Esophagus squamous epithelium (tissue), 5 donors: ENCODE measurements at regions not wholly inside any gene's neighbourhood (a gene's known extent, or its start where the extent isn't known, plus 50 kb on each side); places are given as distances from the start of the nearest gene placed in this dataset.

Experiments used
- DNase-seq: peaks from one replicate; lab custom pipeline; 2025; lab: John Stamatoyannopoulos, UW
- H3K27ac ChIP-seq, 4 donors: fragments of 200-600 bp; sonication (generic); one replicate each; pipeline ENCODE4 v1.5.1; 2016 to 2019; ENCODE audit warnings: mild to moderate bottlenecking in 1 of 4
- H3K27me3 ChIP-seq, 4 donors: fragments of 200-600 bp; sonication (generic); 1 replicate in 3 of 4; 2 replicates in 1 of 4; pipeline versions ENCODE4 v1.5.1 to v1.6.0; 2017 to 2021; ENCODE audit warnings: antibody characterized with exemption in 1 of 4
- H3K36me3 ChIP-seq, 3 donors: fragments of 200-600 bp; sonication (generic); one replicate each; pipeline ENCODE4 v1.5.1; 2016 to 2019
- H3K4me1 ChIP-seq, 3 donors: fragments of 200-600 bp; sonication (generic); one replicate each; pipeline ENCODE4 v1.5.1; 2017 to 2019
- H3K4me3 ChIP-seq, 4 donors: fragments of 200-600 bp; sonication (generic); 1 replicate in 3 of 4; 2 replicates in 1 of 4; pipeline ENCODE4 v1.5.1; 2016 to 2019; ENCODE audit warnings: mild to moderate bottlenecking in 2 of 4, moderate library complexity in 1 of 4
- H3K9me3 ChIP-seq, 3 donors: fragments of 200-600 bp; sonication (generic); one replicate each; pipeline ENCODE4 v1.5.1; 2016 to 2019
- CTCF ChIP-seq, 6 experiments: fragments of 450-650 bp in 4 of 6; fragments of 200-600 bp in 2 of 6; sonication (generic) in 2 of 6; IDR thresholded peaks; one replicate each; pipeline ENCODE4 v1.5.1; 2016 to 2019; ENCODE audit warnings: antibody characterized with exemption in 6 of 6, mild to moderate bottlenecking in 4 of 6, moderate library complexity in 4 of 6
- POLR2A ChIP-seq, 4 donors: fragments of 450-650 bp; IDR thresholded peaks; one replicate each; pipeline ENCODE4 v1.6.1; 2017; ENCODE audit warnings: antibody characterized with exemption in 4 of 4, mild to moderate bottlenecking in 4 of 4, moderate library complexity in 3 of 4
- WGBS, 2 donors: methylation state at CpG; one replicate each; pipeline ENCODE4 v1.1.5; 2018; 5-methylcytosine and 5-hydroxymethylcytosine counted together
- intact Hi-C: fragments of 100-400 bp; cut with DNase I; formaldehyde crosslinking; loops from one replicate; pipeline ENCODE4 v1.15.0; 2022
- donor health status: DM: yes; HTN: yes; CAD: no.

GRCh38 chr10:33027088-33027487 is 69.1 kb upstream of the ITGB1 start:
- H3K4me3 ChIP-seq = no peak overlapping the region
- no peak for TF ChIP-seq CTCF (IDR thresholded peaks at IDR 0.05)
- TF ChIP-seq POLR2A (IDR thresholded peaks at IDR 0.05) = no peak
- H3K27ac ChIP-seq = no peak overlapping the region
- peaks cover 0 to 12% (median 5%) of the 10 kb centered on the region in 3 donors for H3K4me1 ChIP-seq
- DNase-seq = no peak
- intact Hi-C loops = loop anchor here (10.0 kb wide), 1 partner anchor 128 kb away; no protein-coding TSS in a partner anchor
- no peaks in the 10 kb centered on the region for H3K9me3 ChIP-seq
- 62 to 72% methylated on average over 6 of the region's 6 CpGs for whole genome bisulfite sequencing, 2 donors
- no peaks in the 10 kb centered on the region for H3K36me3 ChIP-seq
- H3K27me3 ChIP-seq = no peaks in the 10 kb centered on the region

DNA sequence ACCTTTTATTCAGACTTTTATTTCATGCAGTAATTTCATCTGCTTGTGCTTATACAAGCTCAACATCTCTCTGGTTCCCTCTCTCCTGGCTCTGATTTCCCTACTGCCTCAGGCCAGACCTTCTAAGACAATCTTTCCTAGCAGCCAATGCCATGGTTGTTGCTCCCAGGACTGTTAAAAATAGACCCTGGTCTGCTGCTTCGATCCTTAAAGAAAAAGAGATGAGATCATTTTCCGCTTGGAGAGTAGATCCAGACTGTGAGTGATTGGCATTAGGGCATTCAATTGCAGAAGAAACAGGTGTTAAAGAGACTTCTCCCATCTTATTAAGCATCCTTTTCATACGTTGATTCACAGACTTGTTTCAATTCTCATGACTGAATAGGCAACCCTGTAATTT is 68.4 kb upstream of the ITGB1 start:
- intact Hi-C loops = loop anchor here (10.0 kb wide), 1 partner anchor 128 kb away; no protein-coding TSS in a partner anchor
- TF ChIP-seq POLR2A (IDR thresholded peaks at IDR 0.05) (no peak), CTCF (IDR thresholded peaks at IDR 0.05) (no peak)

DNA sequence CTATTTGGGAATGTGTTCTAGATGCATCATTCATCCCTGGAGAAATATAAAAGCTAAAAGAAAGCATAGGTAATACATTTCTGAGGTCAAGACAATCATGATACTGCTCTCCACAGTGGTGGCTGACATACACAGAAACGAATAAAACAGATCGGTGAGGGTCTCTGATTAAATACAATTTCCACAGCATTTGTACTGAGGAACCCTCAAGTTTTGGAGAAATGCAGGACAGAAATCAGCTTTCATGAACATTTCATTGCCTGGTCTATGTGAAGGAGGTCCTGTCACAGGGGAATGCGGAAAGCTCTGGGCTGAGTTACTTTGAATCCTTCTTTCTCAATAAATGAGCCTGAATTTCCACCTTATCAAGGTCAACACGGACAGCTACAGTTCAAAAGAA is 67.9 kb upstream of the ITGB1 start:
- no peak overlapping the region for H3K27ac ChIP-seq
- no peaks in the 10 kb centered on the region for H3K9me3 ChIP-seq
- no peaks in the 10 kb centered on the region for H3K27me3 ChIP-seq
- no peak overlapping the region for H3K4me3 ChIP-seq
- intact Hi-C loops = loop anchor here (10.0 kb wide), 1 partner anchor 129 kb away; no protein-coding TSS in a partner anchor
- peaks cover 0 to 10% (median 5%) of the 10 kb centered on the region in 3 donors for H3K4me1 ChIP-seq
- TF ChIP-seq CTCF (IDR thresholded peaks at IDR 0.05) (no peak), POLR2A (IDR thresholded peaks at IDR 0.05) (no peak)
- DNase-seq = no peak
- no peaks in the 10 kb centered on the region for H3K36me3 ChIP-seq
- 77 to 87% methylated on average over 4 of the region's 4 CpGs for WGBS, 2 donors

More for the DNA sequence above, 68.4 kb upstream of the ITGB1 start:
- Histone ChIP-seq H3K4me1 (peaks cover 0 to 10% (median 5%) of the 10 kb centered on the region in 3 donors), H3K4me3 (no peak overlapping the region), H3K27me3 (no peaks in the 10 kb centered on the region), H3K36me3 (no peaks in the 10 kb centered on the region), H3K9me3 (no peaks in the 10 kb centered on the region), H3K27ac (no peak overlapping the region)
- WGBS, 2 donors = 51 to 59% methylated on average over 3 of the region's 3 CpGs
- no peak for DNase-seq

DNA sequence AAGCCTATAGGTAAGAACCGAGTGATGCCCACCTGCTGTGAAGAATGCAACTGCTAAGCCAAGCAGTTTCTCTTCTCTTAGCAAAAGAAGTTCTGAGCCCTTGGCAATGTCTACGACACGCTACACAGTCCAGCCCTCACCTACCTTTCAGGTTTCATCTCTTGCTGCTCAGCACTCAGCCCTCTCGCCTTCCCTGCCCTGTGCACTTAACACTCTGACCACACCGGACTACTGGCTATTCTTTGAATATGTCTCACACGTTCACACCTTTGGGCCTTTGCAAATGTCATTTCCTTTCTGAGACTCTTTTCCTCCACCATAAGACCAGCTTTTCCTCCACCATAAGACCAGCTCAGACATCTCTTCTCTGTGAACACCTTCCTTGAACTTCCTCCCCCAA is 67.0 kb upstream of the ITGB1 start:
- 73 to 81% methylated on average over 6 of the region's 6 CpGs for WGBS, 2 donors
- TF ChIP-seq CTCF (IDR thresholded peaks at IDR 0.05) (no peak), POLR2A (IDR thresholded peaks at IDR 0.05) (no peak)
- H3K4me1 ChIP-seq = peaks cover 0 to 10% (median 5%) of the 10 kb centered on the region in 3 donors
- H3K9me3 ChIP-seq = no peaks in the 10 kb centered on the region
- H3K27ac ChIP-seq = no peak overlapping the region
- intact Hi-C loops = loop anchor here (10.0 kb wide), 1 partner anchor 130 kb away; no protein-coding TSS in a partner anchor
- H3K36me3 ChIP-seq = no peaks in the 10 kb centered on the region
- H3K27me3 ChIP-seq = no peaks in the 10 kb centered on the region
- DNase-seq = no peak
- no peak overlapping the region for H3K4me3 ChIP-seq

DNA sequence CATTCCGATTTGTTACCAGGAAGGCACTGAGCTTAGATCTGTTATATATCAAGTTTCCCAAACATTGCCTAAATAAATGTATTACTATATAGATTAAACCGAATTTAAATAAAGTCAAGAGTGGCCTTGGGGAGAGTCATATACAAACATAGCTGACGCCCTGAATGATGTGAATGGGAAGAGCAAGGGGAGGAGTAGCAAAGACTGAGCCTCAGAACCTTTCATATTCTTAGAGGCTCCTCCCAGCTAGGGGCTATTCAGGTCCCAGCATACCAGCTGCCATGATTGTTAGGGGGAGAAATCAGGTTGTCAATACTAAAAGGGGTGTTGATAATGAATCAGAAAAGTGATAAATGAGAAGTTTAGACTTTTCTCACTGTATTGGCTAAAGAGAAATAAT is 64.7 kb upstream of the ITGB1 start:
- no peak for DNase-seq
- Histone ChIP-seq H3K9me3 (no peaks in the 10 kb centered on the region), H3K27me3 (no peaks in the 10 kb centered on the region), H3K27ac (no peak overlapping the region), H3K4me3 (no peak overlapping the region), H3K36me3 (no peaks in the 10 kb centered on the region), H3K4me1 (peaks cover 0 to 10% (median 5%) of the 10 kb centered on the region in 3 donors)
- TF ChIP-seq CTCF (IDR thresholded peaks at IDR 0.05) (no peak), POLR2A (IDR thresholded peaks at IDR 0.05) (no peak)
- intact Hi-C loops = loop anchor here (10.0 kb wide), 1 partner anchor 132 kb away; no protein-coding TSS in a partner anchor
- WGBS, 2 donors = 81 to 87% methylated on average over 3 of the region's 3 CpGs
